GM20000 (cell line): ENCODE measurements at regions not wholly inside any gene's neighbourhood (a gene's known extent, or its start where the extent isn't known, plus 50 kb on each side); places are given as distances from the start of the nearest gene placed in this dataset.

Source experiments
- DNase-seq: peaks from one replicate; pipeline ENCODE4 v3.0.0; 2012; ENCODE audit warnings: low spot score
- TF ChIP-seq, protein P1 (sequence below): IDR thresholded peaks from 2 replicates; pipeline ENCODE4 v1.5.1; 2012; ENCODE audit warnings: mild to moderate bottlenecking, control low read depth; ENCODE audit errors: extremely low read depth, missing control alignments

DNA sequence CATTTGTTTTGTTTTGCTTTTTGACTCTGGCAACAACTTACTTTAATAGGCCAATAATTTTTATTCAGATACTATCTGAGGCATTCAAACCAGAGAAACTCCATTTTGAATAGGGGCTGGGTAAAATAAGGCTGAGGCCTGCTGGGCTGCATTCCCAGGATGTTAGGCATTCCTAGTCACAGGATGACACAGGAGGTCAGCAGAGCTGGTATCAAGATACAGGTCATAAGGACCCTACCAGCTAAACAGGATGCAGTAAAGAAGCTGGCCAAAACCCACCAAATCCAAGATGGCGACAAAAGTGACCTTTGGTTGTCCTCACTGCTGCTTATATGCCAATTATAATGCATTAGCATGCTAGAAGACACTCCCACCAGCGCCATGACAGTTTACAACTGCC, 102.2 kb upstream of the XPO1 start:
- TF ChIP-seq, protein P1, sequence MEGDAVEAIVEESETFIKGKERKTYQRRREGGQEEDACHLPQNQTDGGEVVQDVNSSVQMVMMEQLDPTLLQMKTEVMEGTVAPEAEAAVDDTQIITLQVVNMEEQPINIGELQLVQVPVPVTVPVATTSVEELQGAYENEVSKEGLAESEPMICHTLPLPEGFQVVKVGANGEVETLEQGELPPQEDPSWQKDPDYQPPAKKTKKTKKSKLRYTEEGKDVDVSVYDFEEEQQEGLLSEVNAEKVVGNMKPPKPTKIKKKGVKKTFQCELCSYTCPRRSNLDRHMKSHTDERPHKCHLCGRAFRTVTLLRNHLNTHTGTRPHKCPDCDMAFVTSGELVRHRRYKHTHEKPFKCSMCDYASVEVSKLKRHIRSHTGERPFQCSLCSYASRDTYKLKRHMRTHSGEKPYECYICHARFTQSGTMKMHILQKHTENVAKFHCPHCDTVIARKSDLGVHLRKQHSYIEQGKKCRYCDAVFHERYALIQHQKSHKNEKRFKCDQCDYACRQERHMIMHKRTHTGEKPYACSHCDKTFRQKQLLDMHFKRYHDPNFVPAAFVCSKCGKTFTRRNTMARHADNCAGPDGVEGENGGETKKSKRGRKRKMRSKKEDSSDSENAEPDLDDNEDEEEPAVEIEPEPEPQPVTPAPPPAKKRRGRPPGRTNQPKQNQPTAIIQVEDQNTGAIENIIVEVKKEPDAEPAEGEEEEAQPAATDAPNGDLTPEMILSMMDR, result no peak
- no peak for DNase-seq

DNA sequence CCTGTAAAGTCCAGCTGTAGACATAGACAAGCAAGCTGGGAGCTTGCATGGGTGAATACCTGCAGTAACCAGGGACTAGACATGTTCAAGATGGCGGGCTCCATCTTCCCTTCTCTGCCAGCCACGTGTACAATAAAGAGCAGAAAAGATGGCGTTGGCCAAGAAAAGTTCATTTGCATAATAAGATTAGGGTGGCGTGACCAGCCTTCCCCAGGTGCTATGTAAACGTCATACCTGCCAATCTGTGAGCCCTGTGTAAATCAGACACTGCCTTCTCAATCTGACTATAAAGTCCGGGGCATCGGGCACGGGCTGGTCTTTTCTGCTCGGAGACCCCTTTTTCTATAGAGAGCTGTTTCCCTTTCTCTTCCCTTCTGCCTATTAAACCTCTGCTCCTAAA, 101.6 kb upstream of the XPO1 start:
- TF ChIP-seq, protein P1, result no peak
- no peak for DNase-seq

DNA sequence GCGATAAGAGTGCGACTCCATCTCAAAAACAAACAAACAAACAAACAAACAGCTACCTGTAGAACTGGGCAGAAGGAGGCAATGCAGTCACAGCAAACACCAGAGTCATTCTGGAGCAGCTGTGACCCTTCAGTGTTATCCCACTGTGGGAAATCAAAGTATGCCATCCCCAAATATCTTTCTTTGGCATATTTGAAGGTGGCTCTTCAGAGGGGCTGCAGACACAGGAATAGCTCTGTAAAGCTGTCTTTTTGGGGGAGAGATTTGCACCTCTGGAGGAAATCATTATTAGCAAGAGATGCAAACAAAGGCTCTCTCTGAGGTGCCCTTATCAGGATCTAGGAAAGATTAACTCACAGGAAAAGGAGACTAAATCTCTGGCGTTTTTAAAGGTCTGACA, 98.5 kb upstream of the XPO1 start:
- TF ChIP-seq, protein P1, result no peak
- DNase-seq, result no peak

DNA sequence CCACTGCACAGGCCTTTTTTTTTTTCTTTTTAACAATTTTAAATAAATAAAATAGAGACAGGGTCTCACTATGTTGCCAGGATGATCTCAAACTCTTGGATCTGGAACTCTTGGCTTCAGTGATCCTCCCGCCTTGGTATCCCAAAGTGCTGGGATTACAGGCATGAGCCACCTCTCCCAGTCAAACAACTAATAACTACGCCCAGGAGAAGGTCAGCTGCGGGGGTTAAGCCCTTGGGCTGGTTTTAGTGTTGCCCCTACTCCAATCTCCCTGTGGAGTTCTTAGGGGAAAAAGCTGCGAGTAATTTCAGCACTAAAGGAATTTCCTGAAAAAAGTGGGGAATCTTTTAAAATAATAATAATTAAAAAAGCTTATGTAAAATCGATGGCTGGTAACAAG, 96.4 kb upstream of the XPO1 start:
- TF ChIP-seq, protein P1, result no peak
- DNase-seq, result no peak

DNA sequence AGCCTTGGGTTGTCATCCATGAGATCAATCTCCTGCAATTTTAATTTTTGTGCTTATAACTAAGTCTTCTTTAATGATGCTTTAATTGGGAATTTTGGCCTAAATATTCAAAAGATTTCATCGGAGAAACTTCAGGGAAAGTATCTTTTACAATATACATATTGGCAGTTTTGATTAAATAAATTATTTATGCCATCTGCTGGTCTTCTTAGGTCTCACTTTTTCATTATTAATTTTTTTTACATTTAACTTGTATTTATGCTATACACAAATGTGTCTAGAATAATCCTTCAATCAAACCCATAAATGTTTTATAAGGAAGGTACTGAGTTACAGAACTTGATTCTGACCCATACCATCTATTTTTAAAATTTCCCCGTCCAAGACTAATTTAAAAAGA, 95.1 kb upstream of the XPO1 start:
- TF ChIP-seq, protein P1, result no peak
- no peak for DNase-seq

DNA sequence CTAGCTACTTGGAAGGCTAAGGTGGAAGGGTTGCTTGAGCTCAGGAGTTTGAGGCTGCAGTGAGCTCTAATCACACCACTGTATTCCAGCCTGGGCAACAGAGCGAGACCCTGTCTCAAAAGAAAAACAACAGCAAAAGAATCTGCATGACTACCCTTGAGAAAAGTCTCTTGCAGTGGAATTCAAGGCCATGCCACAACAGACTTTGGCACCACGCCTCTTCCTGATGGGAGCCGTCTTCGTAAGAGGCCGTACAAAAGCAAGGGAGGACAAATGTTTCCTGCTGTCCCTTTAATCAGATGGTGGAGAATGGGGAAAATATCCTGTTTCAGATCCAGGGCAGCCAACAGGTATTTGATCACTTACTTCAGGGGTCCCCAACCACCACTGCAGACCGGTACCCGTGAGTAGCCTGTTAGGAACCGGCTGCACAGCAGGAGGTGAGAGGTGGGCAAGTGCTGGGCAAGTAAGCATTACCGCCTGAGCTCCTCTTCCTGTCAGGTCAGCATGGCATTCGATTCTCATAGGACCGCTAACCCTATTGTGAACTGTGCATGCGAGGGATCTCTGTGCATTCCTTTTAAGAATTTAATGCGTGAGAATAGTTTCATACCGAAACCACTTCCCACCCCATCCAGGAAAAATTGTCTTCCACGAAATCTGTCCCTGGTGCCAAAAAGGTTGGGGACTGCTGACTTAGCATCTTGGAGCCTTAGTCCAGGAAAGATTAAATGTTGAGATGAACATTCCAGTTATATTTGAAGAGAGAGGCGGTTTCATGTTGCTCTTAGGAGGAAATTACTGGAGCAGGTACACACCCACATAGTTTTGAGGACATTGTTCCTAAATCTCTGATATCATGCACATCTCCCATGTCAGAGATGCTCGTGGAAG, 94.4 kb upstream of the XPO1 start:
- TF ChIP-seq, protein P1, result no peak
- no peak for DNase-seq

DNA sequence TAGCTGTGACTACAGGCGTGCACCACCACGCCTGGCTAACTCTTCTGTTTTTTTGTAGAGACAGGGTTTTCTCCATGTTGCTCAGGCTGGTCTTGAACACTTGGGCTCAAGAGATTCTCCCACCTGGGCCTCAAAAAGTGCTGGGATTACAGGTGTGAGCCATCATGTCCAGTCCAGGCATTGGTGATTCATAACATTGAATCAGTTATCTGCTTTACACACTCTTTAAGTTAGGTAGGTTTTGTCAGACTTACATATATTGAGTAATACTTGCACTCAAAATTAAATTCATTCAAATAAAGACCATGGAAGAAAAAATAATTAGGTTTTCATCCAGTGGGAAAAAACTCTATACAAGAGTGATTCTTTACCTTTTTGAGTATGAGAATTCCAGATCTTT, 93.2 kb upstream of the XPO1 start:
- DNase-seq, result no peak
- TF ChIP-seq, protein P1, result no peak
